HCT116 (cell line): ENCODE measurements at regions not wholly inside any gene's neighbourhood (a gene's known extent, or its start where the extent isn't known, plus 50 kb on each side); places are given as distances from the start of the nearest gene placed in this dataset.

Experiments
- ATAC-seq: fragments of 200-7000 bp; cut with Tn5 transposase; 2 replicates; pipeline ENCODE4 v1.9.1; 2020; ENCODE audit warnings: mild to moderate bottlenecking, moderate library complexity
- BruUV-seq: library from RNA; stranded (reverse); fragments of 400-500 nt; replicated peaks from 2 replicates; lab custom pipeline; 2021; lab: Mats Ljungman, UMichigan
- CTCF ChIA-PET: fragments of 300-600 bp; sonication (Branson Sonifier 250); formaldehyde crosslinking; loops from one replicate; lab custom pipeline; 2021; ENCODE audit warnings: antibody characterized with exemption; lab: Charles Lee
- POLR2A ChIA-PET: fragments of 300-600, 350-600 bp; sonication (Branson Sonifier 250); formaldehyde crosslinking; loops from one replicate; lab custom pipeline; 2021; ENCODE audit warnings: antibody characterized with exemption; lab: Charles Lee
- RAD21 ChIA-PET, 2 experiments: fragments of 300-600 bp; sonication (Branson Sonifier 250); formaldehyde crosslinking; loops; one replicate each; lab custom pipeline; 2023; ENCODE audit warnings: low total read pairs in 2 of 2; ENCODE audit not compliant: uncharacterized antibody in 2 of 2, unreplicated experiment in 2 of 2, low non-redundant PET in 1 of 2; lab: Charles Lee
- DNase-seq: peaks from one replicate; pipeline ENCODE4 v3.0.0-alpha.2; 2010; ENCODE audit warnings: low read depth, low spot score
- H2AFZ ChIP-seq: fragments of 200-600 bp; shearing (Covaris generic), sonication (generic); 2 replicates; pipeline ENCODE4 v1.6.1; 2017; ENCODE audit warnings: low read depth, mixed run types, mixed read lengths, antibody characterized with exemption, low read length; ENCODE audit not compliant: poor library complexity, severe bottlenecking
- H3K27ac ChIP-seq: 2 replicates; pipeline ENCODE4 v1.5.1; 2012; ENCODE audit warnings: low read depth, low read length
- H3K27me3 ChIP-seq: fragments of 200-600 bp; sonication (generic); 2 replicates; pipeline ENCODE4 v1.6.1; 2016; ENCODE audit warnings: mixed run types, low read length, mixed read lengths; ENCODE audit not compliant: insufficient read depth
- H3K36me3 ChIP-seq, 2 experiments: fragments of 200-500 bp in 1 of 2; fragments of 200-600 bp in 1 of 2; sonication (Bioruptor generic) in 1 of 2; sonication (generic) in 1 of 2; 2 replicates each; pipeline versions ENCODE4 v1.5.1 to v1.6.1; 2014 to 2016; ENCODE audit warnings: low read length in 2 of 2, inconsistent platforms in 1 of 2, mixed read lengths in 1 of 2, mixed run types in 1 of 2; ENCODE audit not compliant: insufficient read depth in 2 of 2, control insufficient read depth in 1 of 2
- H3K4me1 ChIP-seq, 2 experiments: fragments of 200-600 bp in 1 of 2; sonication (generic) in 1 of 2; 2 replicates each; pipeline versions ENCODE4 v1.5.1 to v1.6.1; 2012 to 2017; ENCODE audit warnings: low read length in 2 of 2, inconsistent platforms in 1 of 2, mild to moderate bottlenecking in 1 of 2, mixed read lengths in 1 of 2, mixed run types in 1 of 2, moderate library complexity in 1 of 2; ENCODE audit not compliant: insufficient read depth in 2 of 2, control insufficient read depth in 1 of 2
- H3K4me2 ChIP-seq: fragments of 200-600 bp; sonication (generic); 2 replicates; pipeline ENCODE4 v1.6.1; 2017; ENCODE audit warnings: mixed run types, low read length, mixed read lengths
- H3K4me3 ChIP-seq, 2 experiments: fragments of 200-600 bp in 1 of 2; sonication (generic) in 1 of 2; replicated peaks in 1 of 2; 2 replicates each; pipeline ENCODE4 v1.5.1; 2011 to 2016; ENCODE audit warnings: low read length in 2 of 2, control low read depth in 1 of 2, low read depth in 1 of 2, mild to moderate bottlenecking in 1 of 2, mixed read lengths in 1 of 2, mixed run types in 1 of 2
- H3K79me2 ChIP-seq: fragments of 200-600 bp; sonication (generic); 2 replicates; pipeline ENCODE4 v1.6.1; 2017; ENCODE audit warnings: mild to moderate bottlenecking, mixed run types, low read length, moderate library complexity, mixed read lengths; ENCODE audit not compliant: insufficient read depth
- H3K9ac ChIP-seq: fragments of 200-600 bp; sonication (generic); 2 replicates; pipeline ENCODE4 v1.6.1; 2016; ENCODE audit warnings: low read length, mixed read lengths
- H3K9me2 ChIP-seq: fragments of 200-600 bp; sonication (generic), shearing (Covaris generic); 2 replicates; pipeline ENCODE4 v1.6.1; 2017; ENCODE audit warnings: mixed run types, mild to moderate bottlenecking, moderate library complexity; ENCODE audit not compliant: insufficient read depth
- H3K9me3 ChIP-seq, 2 experiments: fragments of 200-500 bp in 1 of 2; fragments of 200-600 bp in 1 of 2; sonication (Bioruptor generic) in 1 of 2; sonication (generic) in 1 of 2; 2 replicates each; pipeline ENCODE4 v1.6.1; 2014 to 2017; ENCODE audit warnings: low read length in 2 of 2, mixed read lengths in 2 of 2, inconsistent platforms in 1 of 2, low read depth in 1 of 2, mild to moderate bottlenecking in 1 of 2, mixed run types in 1 of 2, moderate library complexity in 1 of 2; ENCODE audit not compliant: control insufficient read depth in 1 of 2, insufficient read depth in 1 of 2
- H4K20me1 ChIP-seq: fragments of 200-600 bp; sonication (generic), shearing (Covaris generic); 2 replicates; pipeline ENCODE4 v1.6.1; 2017; ENCODE audit warnings: mixed run types, mild to moderate bottlenecking, moderate library complexity; ENCODE audit not compliant: insufficient read depth
- ATF3 ChIP-seq: IDR thresholded peaks from 2 replicates; pipeline ENCODE4 v1.6.1; 2012
- CBX3 ChIP-seq: IDR thresholded peaks from 2 replicates; pipeline ENCODE4 v1.6.1; 2012; ENCODE audit warnings: low read depth
- EZH2 ChIP-seq: fragments of 200-600 bp; sonication (generic); IDR thresholded peaks from 2 replicates; pipeline ENCODE4 v1.6.1; 2017; ENCODE audit warnings: antibody characterized with exemption, mixed run types
- FOSL1 ChIP-seq: IDR thresholded peaks from 2 replicates; pipeline ENCODE4 v1.6.1; 2012; ENCODE audit warnings: low read depth
- MAX ChIP-seq: IDR thresholded peaks from 2 replicates; pipeline ENCODE4 v1.6.1; 2012
- POLR2AphosphoS5 ChIP-seq: IDR thresholded peaks from 2 replicates; pipeline ENCODE4 v1.6.1; 2011; ENCODE audit warnings: mild to moderate bottlenecking, low read depth, low read length, moderate library complexity
- RAD21 ChIP-seq: IDR thresholded peaks from 2 replicates; pipeline ENCODE4 v1.6.1; 2012; ENCODE audit warnings: low read depth, mild to moderate bottlenecking
- REST ChIP-seq: IDR thresholded peaks from 2 replicates; pipeline ENCODE4 v1.6.1; 2012; ENCODE audit warnings: low read depth
- SRF ChIP-seq: IDR thresholded peaks from 2 replicates; pipeline ENCODE4 v1.6.1; 2012; ENCODE audit warnings: low read depth
- TCF7L2 ChIP-seq: IDR thresholded peaks from 2 replicates; pipeline ENCODE4 v1.7.0; 2011; ENCODE audit warnings: borderline replicate concordance, inconsistent platforms; ENCODE audit not compliant: insufficient read depth, insufficient read length; ENCODE audit errors: extremely low read depth
- YY1 ChIP-seq: IDR thresholded peaks from 2 replicates; pipeline ENCODE4 v1.6.1; 2011; ENCODE audit warnings: low read length, low read depth, moderate library complexity, mild to moderate bottlenecking; ENCODE audit not compliant: insufficient replicate concordance; ENCODE audit errors: extremely low read depth
- ZBTB33 ChIP-seq: IDR thresholded peaks from 2 replicates; pipeline ENCODE4 v1.6.1; 2011; ENCODE audit warnings: mild to moderate bottlenecking, low read length, moderate library complexity; ENCODE audit not compliant: insufficient replicate concordance; ENCODE audit errors: extremely low read depth
- intact Hi-C: fragments of 100-400 bp; cut with micrococcal nuclease; formaldehyde crosslinking; loops from 2 replicates; pipeline ENCODE4 v1.10.0; 2022

- Histone ChIP-seq H3K27me3 (no peaks in the 10 kb centered on the region), H3K4me1 (no peaks in the 10 kb centered on the region), H3K79me2 (no peaks in the 10 kb centered on the region), H3K36me3 (no peaks in the 10 kb centered on the region), H2AFZ (no peak overlapping the region), H3K27ac (no peak overlapping the region), H3K9me3 (peaks cover 6 to 21% of the 10 kb centered on the region in 2 experiments; a peak in 2 of 4 replicates), H3K4me2 (no peak overlapping the region), H3K4me3 (no peak overlapping the region), H4K20me1 (no peaks in the 10 kb centered on the region), H3K9me2 (no peaks in the 10 kb centered on the region), H3K9ac (no peak overlapping the region)
- no peak for TF ChIP-seq ZBTB33
- no peak for TF ChIP-seq SRF
- TF ChIP-seq FOSL1, result no peak
- no peak for TF ChIP-seq RAD21
- TF ChIP-seq EZH2, result no peak
- no peak for TF ChIP-seq REST
- TF ChIP-seq MAX, result no peak
- no peak for TF ChIP-seq TCF7L2
- TF ChIP-seq POLR2AphosphoS5, result no peak
- TF ChIP-seq YY1, result no peak
- TF ChIP-seq CBX3, result no peak
- TF ChIP-seq ATF3, result no peak
- BruUV-seq, result no TSS peak
- RAD21 ChIA-PET, result no interaction called here
- DNase-seq (no peak), ATAC-seq (no peak)
- CTCF ChIA-PET, result no interaction called here
- POLR2A ChIA-PET, result no interaction called here
- intact Hi-C loops, result no loop called here
Observed at GRCh38 chr11:127567237-127567932, 566.8 kb upstream of the KIRREL3 start.
